A673 (cell line): ENCODE measurements at regions not wholly inside any gene's neighbourhood (a gene's known extent, or its start where the extent isn't known, plus 50 kb on each side); places are given as distances from the start of the nearest gene placed in this dataset.

Experiments used
- EZH2 ChIP-seq: fragments of 200-600 bp; sonication (generic); IDR thresholded peaks from 2 replicates; pipeline ENCODE4 v1.6.1; 2017; ENCODE audit warnings: borderline replicate concordance, low read depth, mild to moderate bottlenecking, mixed read lengths, antibody characterized with exemption, low read length; ENCODE audit not compliant: poor library complexity, severe bottlenecking
- TF ChIP-seq, protein P1 (sequence below): fragments of 300-800, 200-600 bp; sonication (generic); conservative IDR thresholded peaks from 2 replicates; pipeline ENCODE4 v1.5.1; 2017; ENCODE audit warnings: low read depth, mild to moderate bottlenecking, antibody characterized with exemption, low read length, moderate library complexity, mixed read lengths

- TF ChIP-seq, protein P1, sequence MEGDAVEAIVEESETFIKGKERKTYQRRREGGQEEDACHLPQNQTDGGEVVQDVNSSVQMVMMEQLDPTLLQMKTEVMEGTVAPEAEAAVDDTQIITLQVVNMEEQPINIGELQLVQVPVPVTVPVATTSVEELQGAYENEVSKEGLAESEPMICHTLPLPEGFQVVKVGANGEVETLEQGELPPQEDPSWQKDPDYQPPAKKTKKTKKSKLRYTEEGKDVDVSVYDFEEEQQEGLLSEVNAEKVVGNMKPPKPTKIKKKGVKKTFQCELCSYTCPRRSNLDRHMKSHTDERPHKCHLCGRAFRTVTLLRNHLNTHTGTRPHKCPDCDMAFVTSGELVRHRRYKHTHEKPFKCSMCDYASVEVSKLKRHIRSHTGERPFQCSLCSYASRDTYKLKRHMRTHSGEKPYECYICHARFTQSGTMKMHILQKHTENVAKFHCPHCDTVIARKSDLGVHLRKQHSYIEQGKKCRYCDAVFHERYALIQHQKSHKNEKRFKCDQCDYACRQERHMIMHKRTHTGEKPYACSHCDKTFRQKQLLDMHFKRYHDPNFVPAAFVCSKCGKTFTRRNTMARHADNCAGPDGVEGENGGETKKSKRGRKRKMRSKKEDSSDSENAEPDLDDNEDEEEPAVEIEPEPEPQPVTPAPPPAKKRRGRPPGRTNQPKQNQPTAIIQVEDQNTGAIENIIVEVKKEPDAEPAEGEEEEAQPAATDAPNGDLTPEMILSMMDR: no peak
- TF ChIP-seq EZH2: no peak
These were observed 156.9 kb upstream of the PCBD1 start for GRCh38 chr10:71045204-71045809.
